ENCODE measurements at regions not wholly inside any gene's neighbourhood (a gene's known extent, or its start where the extent isn't known, plus 50 kb on each side); places are given as distances from the start of the nearest gene placed in this dataset.

GRCh38 chrX:124557976-124558375 lies 211.6 kb downstream of the SH2D1A start:
- H4K5ac ChIP-seq (ENCODE audit: insufficient read length, low read depth, low read length): no peak overlapping the region
- no peak for FAIRE-seq
- TF ChIP-seq ASH2L (IDR thresholded peaks at IDR 0.05; ENCODE audit: low read length): no peak
- TF ChIP-seq POLR2AphosphoS5 (IDR thresholded peaks at IDR 0.05; ENCODE audit: low read depth, low read length): no peak
- no peak for TF ChIP-seq EP300 (IDR thresholded peaks at IDR 0.05; ENCODE audit: borderline replicate concordance in 1 of 2, low read depth in 2 of 2, low read length in 2 of 2)
- no peak for TF ChIP-seq NANOG (IDR thresholded peaks at IDR 0.05; ENCODE audit: insufficient read depth, low read depth, low read length, poor library complexity, severe bottlenecking)
- TF ChIP-seq EZH2 (IDR thresholded peaks at IDR 0.05; ENCODE audit: low read depth, low read length, severe bottlenecking): no peak
- TF ChIP-seq POLR2A (IDR thresholded peaks at IDR 0.05; ENCODE audit: control extremely low read depth in 1 of 2, low read depth in 2 of 2, low read length in 2 of 2): no peak
- no peak for TF ChIP-seq RNF2 (IDR thresholded peaks at IDR 0.05; ENCODE audit: borderline replicate concordance, low read depth, low read length, missing control alignments, poor library complexity, severe bottlenecking)
- no peak for TF ChIP-seq NRF1 (IDR thresholded peaks at IDR 0.05; ENCODE audit: low read depth, low read length)
- no peak for TF ChIP-seq SP1 (IDR thresholded peaks at IDR 0.05; ENCODE audit: low read depth, low read length)

More at GRCh38 chrX:124557976-124558375, 211.6 kb downstream of the SH2D1A start:
- H3K4ac ChIP-seq (replicated peaks; ENCODE audit: insufficient read length, low read depth, low read length): no peak overlapping the region
- no peaks in the 10 kb centered on the region for H3K9me3 ChIP-seq (ENCODE audit: insufficient read depth in 2 of 2, low read depth in 1 of 2, low read length in 1 of 2)
- no peak overlapping the region for H2AK5ac ChIP-seq (ENCODE audit: low read depth, low read length)
- H3K9ac ChIP-seq (replicated peaks in 1 of 4; ENCODE audit: extremely low read depth in 1 of 4, low read depth in 3 of 4, low read length in 3 of 4): no peak overlapping the region
- H3K79me2 ChIP-seq (ENCODE audit: control insufficient read depth in 1 of 2, insufficient read depth in 2 of 2, low read length in 2 of 2): no peaks in the 10 kb centered on the region
- H3K23ac ChIP-seq (ENCODE audit: insufficient read length): no peak overlapping the region
- H2BK15ac ChIP-seq (ENCODE audit: low read length): no peak overlapping the region
- WGBS, 2 experiments (ENCODE audit: extremely low coverage in 1 of 2, insufficient coverage in 1 of 2, insufficient read length in 1 of 2, insufficient replicate concordance in 2 of 2, low coverage in 1 of 2, low lambda C conversion rate in 2 of 2, missing lambda C conversion rate in 1 of 2): 85% methylated on average over 1 of the region's 1 CpG; no CpG with 5 or more reads in 1 of the 2 experiments
- H3K36me3 ChIP-seq (ENCODE audit: control insufficient read depth in 2 of 4, insufficient read depth in 4 of 4, low read length in 3 of 4): no peaks in the 10 kb centered on the region
- H3K4me2 ChIP-seq (ENCODE audit: insufficient read depth in 1 of 2, low read depth in 2 of 2, low read length in 2 of 2): no peak overlapping the region
- no peak overlapping the region for H4K91ac ChIP-seq (replicated peaks; ENCODE audit: insufficient read length, low read length)
- H3K4me3 ChIP-seq (ENCODE audit: extremely low read depth in 1 of 4, insufficient read depth in 2 of 4, low read depth in 3 of 4, low read length in 4 of 4): no peak overlapping the region
- H4K20me1 ChIP-seq (replicated peaks in 1 of 2; ENCODE audit: control insufficient read depth in 1 of 2, insufficient read depth in 2 of 2, low read length in 2 of 2): no peaks in the 10 kb centered on the region
- H2BK12ac ChIP-seq (ENCODE audit: low read depth, low read length): no peak overlapping the region
- no peak overlapping the region for H3K18ac ChIP-seq (ENCODE audit: extremely low read depth, low read length)
- no peak for DNase-seq (ENCODE audit: low read depth in 1 of 2, low spot score in 2 of 2)
- H3K14ac ChIP-seq (ENCODE audit: insufficient read length): no peak overlapping the region
- no peak overlapping the region for H2BK20ac ChIP-seq (ENCODE audit: low read length)
- no peaks in the 10 kb centered on the region for H3K23me2 ChIP-seq (ENCODE audit: low read depth, low read length)
- no peaks in the 10 kb centered on the region for H3K79me1 ChIP-seq (ENCODE audit: low read depth, low read length)
- H2AFZ ChIP-seq (ENCODE audit: low read length): no peak overlapping the region
- ChIA-PET POLR2A (ENCODE audit: partially characterized antibody) (no interaction called here), CTCF (ENCODE audit: partially characterized antibody) (no interaction called here)
- no peaks in the 10 kb centered on the region for H3K27me3 ChIP-seq (replicated peaks in 1 of 4; ENCODE audit: control insufficient read depth in 3 of 4, extremely low read depth in 1 of 4, insufficient read depth in 3 of 4, low read length in 3 of 4)
- H4K8ac ChIP-seq (ENCODE audit: extremely low read depth, insufficient read depth, low read length): no peak overlapping the region
- H3K4me1 ChIP-seq (replicated peaks in 1 of 4; ENCODE audit: control insufficient read depth in 3 of 4, insufficient read depth in 4 of 4, low read length in 3 of 4): no peaks in the 10 kb centered on the region
- no peak overlapping the region for H2BK5ac ChIP-seq (ENCODE audit: low read depth, low read length)
- no peak overlapping the region for H3K56ac ChIP-seq (replicated peaks; ENCODE audit: insufficient read length, low read depth, low read length)
- no peak overlapping the region for H2BK120ac ChIP-seq (replicated peaks; ENCODE audit: low read depth, low read length)
- no peak overlapping the region for H3K27ac ChIP-seq (ENCODE audit: low read depth, low read length)

All from H1 (cell line).